UCSD-AML1 (cell line): ENCODE measurements at regions not wholly inside any gene's neighbourhood (a gene's known extent, or its start where the extent isn't known, plus 50 kb on each side); places are given as distances from the start of the nearest gene placed in this dataset.

Source experiments
- DNase-seq: peaks from one replicate; lab custom pipeline; 2025; ENCODE audit not compliant: unreplicated experiment; lab: John Stamatoyannopoulos, UW

DNA sequence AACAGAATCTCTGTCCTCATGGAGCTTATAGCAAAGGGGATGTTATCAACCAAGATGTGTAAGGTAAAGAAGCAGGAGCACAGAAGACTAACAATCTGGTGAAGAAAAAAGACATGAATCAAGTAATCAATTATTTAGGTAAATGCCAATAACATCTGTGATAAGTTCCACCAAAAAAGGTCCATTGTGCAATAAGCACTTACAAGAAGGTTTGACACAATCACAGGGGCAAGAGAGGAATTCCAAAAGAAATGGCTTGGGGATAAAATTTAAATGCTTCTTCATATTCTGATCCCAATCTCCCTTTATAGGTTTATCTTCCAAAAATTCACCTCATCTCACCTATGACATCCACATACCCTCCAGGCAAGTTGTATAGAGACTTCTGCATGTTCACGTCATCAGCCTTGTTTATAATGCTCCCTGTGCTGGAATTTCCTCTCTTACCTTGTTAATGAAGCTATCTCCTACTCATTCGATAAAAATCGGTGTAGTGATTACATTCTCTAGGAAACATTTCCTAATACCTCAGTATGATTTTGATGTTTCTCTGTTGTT is 53.6 kb upstream of the DPT start:
- DNase-seq: no peak

DNA sequence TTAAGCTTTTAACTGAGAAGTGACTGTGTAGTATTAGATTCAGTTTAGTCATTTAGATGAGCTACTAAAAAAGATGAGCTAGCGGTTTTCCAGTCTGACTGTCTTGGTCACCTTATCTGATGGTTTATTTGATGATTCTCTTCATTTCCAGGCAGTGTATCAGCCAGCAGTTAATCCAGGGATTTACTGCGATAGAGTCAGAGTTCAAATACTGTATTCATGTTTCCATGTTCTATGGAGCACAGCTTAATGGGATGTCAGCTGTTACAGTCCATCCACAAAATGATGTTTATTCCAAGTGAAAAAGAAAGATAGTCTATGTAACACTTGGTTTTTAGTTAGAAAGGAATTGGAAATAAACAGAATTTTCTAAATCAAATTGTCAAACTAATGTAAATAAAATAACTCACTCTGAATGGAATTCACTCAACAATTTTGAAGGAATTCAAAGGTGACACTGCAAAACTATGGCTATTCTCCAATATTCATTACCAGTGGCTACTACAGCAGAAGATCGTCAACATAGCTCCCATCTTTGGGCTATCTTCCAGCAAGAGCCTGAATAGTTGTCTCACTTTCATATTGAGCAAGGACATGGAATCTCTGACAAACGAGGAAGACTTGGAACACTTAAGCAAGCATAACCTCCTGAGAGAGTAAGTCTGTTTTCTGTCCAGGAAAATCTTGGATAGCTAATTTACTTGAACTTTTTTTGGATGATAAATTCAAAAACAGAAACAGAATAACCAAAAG is 54.6 kb upstream of the DPT start:
- DNase-seq: no peak

DNA sequence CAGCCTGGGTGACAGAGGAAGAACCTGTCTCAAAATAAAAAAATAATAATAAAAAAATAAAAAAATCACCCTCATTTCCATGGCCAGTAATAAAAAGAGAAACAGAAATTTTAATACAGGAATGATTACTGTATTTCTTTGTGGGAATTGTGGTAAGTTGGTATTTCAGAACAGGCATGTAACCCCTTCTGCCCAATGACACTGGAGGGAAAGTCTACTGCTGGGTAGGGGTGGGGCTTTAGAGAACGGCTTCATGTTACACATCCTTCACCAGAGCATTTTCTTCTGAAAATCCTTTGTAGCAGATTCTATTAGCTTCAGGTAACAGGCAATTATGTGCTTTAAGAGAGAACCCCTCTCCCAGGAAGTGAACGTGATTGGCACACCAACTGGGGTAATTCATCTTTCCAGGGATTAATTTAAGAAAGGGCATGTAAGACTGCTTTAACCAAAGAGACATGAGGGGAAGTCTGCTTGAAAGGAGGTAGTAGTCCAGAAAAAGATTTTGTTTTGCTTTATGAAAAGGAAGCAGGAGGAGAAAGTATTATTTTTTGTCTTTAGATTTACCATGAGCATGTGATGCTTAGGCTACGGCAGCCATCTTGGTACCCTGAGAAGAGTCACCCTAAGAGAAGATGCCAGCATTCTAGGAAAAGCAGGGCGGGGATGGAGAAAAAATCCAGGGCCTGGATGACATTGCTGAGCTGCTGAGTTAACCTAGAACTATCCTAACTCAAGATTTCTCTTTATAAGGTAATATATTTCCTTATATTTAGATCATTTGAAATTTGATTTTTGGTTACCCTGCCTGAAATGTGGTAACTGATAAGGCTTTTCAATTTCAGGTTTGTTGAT is 57.7 kb upstream of the DPT start:
- no peak for DNase-seq

DNA sequence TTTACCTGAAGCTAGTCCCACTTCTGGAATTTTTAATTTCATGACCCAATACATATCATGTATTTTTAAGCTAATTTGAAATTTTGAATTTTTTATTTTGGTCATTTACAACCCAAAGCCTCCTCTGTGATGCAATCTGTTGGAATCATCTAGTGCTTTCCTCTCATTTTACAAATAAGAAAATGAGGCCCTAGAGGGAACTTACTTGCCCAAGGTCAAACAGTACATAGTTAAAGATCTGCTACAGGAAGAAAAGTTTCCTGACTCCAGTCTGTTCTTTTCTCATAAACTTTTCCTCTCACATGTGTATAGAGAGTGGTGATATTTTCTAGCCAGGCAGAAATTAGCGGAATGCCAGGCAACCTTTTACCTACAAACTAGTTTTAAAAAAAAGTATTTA is 59.3 kb upstream of the DPT start:
- no peak for DNase-seq

DNA sequence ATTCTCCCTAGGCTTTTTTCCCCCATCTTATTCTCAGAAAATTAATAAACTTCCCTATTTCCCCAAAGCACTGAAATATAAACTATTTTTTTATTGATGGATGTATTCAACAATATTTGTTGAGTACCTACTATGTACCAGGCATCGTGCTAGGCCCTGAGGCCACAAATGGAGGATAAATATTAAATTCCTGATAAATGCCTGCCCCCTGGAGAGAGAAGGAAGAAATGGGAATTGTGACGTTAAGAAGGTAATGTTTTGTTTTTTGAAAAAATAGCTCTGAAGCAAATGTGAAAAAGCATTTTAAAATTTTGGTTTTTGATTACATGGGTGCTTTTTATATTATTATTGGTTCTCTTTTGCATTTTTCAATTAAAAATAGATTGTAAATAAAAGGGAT is 60.5 kb upstream of the DPT start:
- DNase-seq: no peak

DNA sequence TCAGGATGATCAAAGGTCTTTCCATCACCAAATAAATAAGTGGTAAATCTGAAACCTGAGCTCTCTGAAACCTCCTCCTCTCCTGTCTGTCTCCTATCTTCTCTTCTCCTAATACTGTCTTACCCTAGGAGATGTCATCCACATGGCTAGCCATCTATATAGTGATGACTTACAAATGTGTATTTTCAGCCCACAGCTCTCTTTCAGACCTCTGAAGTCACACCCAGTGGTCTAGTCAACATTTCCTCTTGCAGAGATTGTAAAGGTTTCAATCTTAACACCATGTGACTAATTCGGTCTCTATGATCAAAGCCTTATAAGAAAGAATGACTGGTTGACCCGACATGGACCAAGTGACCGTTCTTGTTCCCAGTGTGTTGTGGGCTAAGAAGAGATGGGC is 63.1 kb upstream of the DPT start:
- no peak for DNase-seq

DNA sequence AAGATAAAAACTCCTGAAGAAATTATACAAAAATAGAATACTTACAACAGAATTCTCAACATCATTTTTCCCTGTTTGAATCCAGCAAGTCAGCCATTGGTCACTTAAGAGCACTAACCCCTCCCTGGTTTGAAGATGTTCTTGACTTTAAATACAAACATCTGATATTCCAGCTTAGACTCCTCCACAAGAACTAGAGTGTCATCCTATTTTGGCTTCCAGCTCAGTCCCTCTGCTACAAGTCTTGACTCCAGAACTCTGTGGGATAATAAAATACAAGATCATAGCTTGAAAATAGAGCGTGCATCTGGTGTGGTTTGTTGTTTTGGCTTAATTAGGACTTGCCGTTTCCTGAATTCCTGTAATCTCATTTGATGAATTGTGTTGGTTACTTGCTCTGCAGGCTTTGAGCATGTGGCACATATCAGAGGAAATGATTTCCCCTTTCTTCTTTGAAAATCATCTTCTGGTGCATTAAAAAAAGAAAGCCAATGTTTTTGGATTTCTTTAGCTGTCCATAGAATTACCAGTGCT is 63.7 kb upstream of the DPT start:
- no peak for DNase-seq

DNA sequence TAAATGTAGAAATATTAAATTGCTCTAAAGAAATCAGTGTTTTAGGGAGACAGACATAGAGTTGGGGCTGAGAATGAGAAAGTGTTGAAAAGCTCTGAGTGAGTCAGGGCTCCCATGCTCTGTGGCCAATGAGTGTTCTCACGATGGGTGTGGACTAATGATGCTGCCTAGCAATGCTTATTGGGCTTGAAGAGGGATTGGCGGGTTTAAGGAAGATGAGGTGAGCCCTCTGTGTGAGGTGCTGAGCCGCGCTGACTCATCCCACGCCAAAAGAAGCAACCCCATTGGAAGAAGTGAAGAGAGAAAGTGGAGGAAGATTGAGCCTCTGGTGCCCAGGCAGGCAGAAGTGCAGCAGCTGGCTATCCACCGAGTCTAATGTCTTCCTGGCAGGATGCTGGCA is 65.1 kb upstream of the DPT start:
- DNase-seq: no peak

DNA sequence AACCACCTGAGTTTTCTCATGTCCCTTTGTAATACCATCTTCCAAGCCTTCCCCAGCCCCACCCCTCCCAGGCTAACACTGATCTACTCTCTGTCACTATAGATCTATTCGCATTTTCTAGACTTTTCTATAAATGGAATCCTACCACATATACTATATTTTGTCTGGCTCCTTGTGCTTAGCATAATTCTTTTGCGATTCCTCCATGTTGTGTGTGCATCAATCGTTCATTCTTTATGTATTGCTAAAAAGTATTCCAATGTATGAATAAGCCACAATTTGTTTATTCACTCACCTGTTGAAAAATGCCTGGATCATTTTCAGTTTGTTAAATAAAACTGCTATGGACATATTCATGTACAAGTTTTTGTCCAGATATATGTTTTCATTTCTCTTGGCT is 66.7 kb upstream of the DPT start:
- DNase-seq: no peak

DNA sequence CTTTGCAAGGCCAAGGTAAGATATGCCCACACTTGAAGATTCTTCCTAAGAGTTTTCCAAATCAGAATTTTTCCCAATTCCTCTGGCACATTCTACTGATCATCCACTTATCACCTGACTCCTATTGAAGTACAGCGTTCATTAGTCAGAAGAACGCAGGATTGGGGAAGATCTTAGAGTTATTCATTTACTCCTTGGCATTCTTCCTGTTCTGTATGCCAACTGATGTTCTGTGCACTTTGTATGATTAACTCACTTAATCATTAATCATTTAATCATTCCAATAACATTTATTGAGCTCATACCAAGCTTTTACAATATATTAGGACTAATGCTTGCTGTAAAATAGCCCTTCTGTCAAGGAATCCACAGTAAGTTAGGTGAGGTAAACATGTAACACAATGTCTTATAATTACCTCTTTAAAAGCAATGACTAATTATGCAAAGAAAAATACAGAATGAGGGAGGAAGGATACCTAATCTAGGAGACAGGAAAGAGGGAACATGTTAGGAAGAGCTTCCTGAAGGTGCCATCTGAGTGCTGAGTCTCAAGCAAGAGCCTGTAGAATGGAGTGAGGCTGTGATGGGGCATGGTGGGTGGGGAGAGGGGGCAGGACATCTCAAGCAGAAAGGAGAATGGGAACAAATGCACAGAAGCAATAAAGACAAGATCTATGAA is 71.1 kb upstream of the DPT start:
- DNase-seq: no peak

DNA sequence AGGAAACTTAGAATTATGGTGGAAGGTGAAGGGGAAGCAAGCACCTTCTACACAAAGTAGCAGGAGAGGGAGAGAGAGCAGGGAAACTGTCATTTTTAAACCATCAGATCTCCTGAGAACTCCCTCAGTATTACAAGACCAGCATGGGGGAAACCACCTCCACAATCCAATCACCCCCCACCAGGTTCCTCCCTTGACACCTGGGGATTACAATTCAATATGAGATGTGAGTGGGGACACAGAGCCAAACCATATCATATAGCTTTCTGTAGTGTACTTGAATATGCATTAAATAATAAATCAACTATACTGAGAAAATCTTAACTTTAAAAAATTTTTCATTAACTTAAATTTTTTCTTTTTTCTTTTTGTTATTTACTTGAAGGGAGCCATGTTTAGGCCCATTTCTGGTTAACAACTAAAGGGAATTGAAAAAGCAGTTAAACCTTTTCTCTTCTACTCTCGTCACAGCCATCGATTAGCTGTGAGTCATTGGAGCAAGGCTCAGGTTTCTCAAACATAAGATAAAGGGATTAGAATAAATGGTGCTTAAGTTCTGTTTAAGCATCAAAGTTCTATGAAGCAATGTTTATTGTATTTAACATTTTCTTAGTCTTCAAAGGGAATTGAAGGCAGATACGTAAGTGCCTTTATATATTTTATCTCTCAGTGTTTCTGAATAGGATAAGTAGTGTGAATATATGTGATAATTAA is 72.2 kb upstream of the DPT start:
- DNase-seq: no peak

DNA sequence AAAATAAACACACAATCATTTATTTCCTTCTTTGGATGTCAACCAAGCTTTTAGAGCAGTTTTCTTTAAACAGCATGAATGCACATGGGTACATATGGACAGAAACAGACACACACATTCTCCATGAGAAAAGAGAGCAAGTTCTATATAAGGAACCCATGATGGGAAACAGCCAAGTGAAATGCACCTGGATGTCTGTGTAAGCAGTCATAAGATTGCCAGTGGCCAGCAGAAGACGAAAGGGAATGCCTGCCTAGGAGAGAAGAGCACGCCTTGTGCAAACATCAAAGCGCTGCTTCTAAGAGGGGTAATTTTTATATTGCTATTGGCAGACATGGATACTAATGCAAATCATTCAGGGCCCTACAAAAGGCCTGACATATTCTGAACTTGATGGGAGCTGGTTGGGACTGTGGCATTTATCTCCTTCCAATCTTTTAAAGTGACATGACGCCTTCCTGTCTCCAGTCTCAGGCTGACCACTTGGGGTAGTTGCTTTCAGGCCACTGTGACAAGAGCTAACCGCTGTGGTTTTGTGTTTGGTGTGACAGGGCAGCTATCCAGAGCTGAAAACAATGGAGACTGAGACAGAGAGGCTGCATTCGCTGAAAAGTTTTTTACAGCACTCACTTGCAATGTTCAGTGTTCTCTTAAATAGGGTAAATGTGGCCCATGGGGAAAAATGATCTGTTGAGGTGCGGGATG is 75.0 kb upstream of the DPT start:
- DNase-seq: peak; percentile 59

DNA sequence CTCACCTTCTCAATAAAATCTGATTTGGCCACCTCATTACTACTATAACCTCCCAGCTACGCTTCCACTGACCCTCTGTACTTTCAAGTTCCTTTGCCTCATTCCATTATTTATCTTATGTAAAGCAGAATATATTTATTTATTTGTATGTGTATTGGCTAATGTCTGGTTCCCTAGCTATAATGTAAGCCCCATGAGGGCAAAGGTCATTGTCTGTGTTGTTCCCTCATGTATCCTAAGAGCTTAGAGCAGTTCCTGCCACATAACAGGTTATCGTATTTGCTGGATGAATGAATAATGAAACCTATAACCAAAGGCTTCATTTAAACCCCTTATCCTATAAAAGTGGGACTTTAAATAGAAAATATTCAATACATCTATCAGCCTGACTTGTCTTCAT is 77.9 kb upstream of the DPT start:
- no peak for DNase-seq

DNA sequence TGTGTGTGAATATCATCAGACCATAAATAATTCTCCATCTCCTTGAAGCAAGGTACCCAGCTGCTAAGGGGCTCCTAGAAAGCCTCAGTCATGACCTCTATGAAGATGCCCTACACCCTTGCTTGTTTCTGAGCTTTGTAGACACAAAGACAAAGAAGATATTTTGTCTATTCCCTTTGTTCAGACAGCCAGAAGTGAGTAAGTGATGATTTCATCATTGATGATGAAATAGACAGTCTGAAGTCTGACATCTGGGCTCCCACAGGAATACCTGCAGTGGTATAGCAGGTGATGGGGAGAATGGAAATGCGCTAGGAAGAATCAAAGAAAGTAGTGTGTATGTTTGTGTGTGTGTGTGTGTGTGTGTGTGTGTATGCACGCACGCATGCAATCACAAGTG is 82.2 kb upstream of the DPT start:
- no peak for DNase-seq

DNA sequence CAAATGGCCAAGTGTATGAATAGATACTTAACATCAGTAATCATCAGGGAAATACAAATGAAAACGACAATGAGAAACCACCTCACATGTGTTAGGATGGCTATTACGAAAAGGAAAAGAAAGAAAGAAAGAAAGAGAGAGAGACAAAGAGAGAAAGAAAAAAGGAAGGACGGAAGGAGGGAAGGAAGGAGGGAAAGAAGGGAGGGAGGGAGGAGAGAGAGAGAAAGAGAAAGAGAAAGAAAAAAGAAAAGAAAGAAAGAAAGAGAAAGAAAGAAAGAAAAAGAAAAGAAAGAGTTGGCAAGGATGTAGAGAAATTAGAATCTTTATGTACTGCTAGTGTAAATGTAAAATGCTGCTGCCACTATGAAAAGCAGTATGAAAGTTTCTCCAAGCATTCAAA is 90.7 kb upstream of the DPT start:
- no peak for DNase-seq

DNA sequence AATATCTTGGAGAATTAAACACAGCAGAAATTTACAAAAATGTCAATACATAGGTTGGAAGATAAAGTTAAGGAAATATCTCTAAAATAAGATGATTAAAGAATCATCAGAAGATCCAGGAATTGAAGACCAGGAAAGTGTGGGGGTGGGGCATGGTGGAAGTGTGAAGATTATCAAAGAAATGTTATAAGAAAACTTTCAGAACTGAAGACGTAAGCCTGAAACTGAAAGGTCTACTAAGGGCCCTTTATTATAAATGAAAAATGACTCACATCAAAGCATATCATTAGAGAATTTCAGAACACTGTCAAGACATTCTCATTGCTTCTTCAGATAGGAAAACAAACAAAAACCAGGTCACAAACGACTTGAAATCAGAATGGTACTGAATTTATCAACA is 92.4 kb upstream of the DPT start:
- DNase-seq: no peak

DNA sequence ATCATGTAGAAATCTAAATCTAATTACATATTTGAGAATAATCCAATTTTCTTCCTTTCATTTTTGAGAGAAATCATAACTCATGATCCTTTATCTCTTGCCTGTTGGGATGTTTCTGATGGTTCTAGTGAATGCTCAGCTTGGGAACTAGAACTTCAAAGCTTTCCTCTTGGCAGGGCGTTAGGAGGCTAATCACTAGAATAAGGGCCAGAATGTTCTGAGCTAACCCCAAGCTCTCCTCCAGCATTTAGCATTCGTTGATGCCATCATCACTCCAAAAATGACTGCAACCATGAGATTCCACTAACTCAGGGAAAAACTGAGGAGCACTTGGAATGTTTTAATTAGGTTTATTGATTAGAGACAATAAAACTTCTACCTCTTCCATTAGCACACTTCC is 93.9 kb upstream of the DPT start:
- no peak for DNase-seq

DNA sequence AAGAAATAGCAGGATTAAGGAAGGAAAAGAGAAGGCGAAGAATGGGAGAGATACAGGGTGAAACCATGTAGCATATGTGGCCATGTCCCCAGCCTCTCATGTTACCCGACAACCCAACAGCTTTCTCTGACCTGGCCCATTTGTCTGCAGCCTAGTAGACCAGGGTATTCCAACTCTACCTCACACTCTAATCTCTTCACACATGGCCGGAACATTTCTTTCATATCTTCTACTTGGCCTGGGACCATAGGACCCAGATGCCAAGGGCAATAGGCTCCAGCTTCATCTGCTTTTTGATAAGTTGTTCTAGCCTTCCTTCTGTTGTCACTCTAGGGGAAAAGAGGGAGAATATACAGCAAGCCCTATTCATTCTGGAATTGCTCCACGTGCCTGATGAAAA is 95.0 kb upstream of the DPT start:
- DNase-seq: no peak

DNA sequence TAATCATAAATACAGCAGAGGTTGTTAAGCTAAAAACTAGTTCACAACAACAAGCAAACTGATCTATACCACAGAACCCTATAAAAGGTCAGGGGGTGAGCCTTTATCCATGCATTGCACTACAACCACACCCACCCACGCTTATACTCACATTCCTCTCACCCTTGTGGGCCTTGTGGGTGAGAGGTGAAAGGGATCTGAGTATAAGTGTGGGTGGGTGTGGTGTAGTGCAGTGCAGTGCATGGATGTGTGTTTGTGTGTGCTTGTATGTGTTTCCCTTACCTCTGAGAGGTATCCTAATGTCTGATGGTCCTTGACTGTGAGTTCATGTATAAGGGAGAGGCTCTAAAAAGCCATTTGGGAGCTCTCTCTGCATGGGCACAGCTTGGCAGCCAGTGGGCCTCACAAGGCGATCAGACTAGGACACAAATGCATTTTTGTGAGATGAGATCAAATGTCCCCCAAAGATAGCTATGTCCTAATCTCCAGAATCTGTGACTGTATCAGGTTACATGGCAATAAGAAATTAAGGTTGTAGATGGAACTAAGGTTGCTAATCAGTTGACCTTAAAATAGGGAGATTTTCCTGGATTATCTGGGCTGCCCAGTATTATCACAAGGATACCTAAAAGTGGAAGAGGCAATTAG is 95.5 kb upstream of the DPT start:
- no peak for DNase-seq

DNA sequence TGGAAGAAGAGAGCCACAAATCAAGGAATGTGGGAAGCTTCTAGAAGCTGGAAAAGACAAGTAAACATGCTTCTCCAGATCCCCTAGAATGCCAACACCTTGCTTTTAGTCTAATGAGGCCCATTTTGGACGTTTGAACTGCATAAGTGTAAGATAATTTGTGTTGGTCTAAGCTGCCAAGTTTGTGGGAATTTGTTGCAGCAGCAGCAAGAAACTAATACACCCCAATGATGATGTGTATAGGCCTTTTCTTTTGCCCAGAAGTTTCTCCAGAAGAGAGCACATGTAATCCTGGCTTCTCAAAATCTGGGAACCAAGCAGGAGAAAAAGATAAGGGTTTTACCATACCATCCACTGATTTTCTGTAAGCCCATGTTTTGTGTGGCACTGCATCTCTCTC is 96.1 kb upstream of the DPT start:
- DNase-seq: no peak
